B cell (primary cell): ENCODE measurements at regions not wholly inside any gene's neighbourhood (a gene's known extent, or its start where the extent isn't known, plus 50 kb on each side); places are given as distances from the start of the nearest gene placed in this dataset.

ENCODE experiments used
- ATAC-seq: fragments of 200-7000 bp; cut with Tn5 transposase; one replicate; pipeline ENCODE4 v1.10.0; 2021; ENCODE audit warnings: low read depth, mild to moderate bottlenecking, moderate number of reproducible peaks, moderate library complexity
- CTCF ChIA-PET: fragments of 350-600 bp; sonication (Branson Sonifier 250); formaldehyde crosslinking; loops from one replicate; lab custom pipeline; 2021; ENCODE audit warnings: antibody characterized with exemption, inconsistent platforms; lab: Charles Lee
- POLR2A ChIA-PET: fragments of 350-600 bp; sonication (Branson Sonifier 250); formaldehyde crosslinking; loops from one replicate; lab custom pipeline; 2021; ENCODE audit warnings: antibody characterized with exemption; lab: Charles Lee
- DNase-seq: peaks from one replicate; pipeline ENCODE4 v3.0.0; 2013
- H2AFZ ChIP-seq: 2 replicates; pipeline ENCODE4 v1.6.1; 2012; ENCODE audit warnings: mild to moderate bottlenecking, low read depth, low read length; ENCODE audit not compliant: insufficient read depth, poor library complexity, severe bottlenecking
- H3K27ac ChIP-seq, 2 donors: 1 replicate in 1 of 2; 2 replicates in 1 of 2; pipeline ENCODE4 v1.5.1; 2012 to 2013; ENCODE audit warnings: low read length in 2 of 2, mild to moderate bottlenecking in 2 of 2, moderate library complexity in 1 of 2
- H3K27me3 ChIP-seq, 4 experiments: fragments of 200-600 bp in 1 of 4; sonication (generic) in 1 of 4; replicated peaks in 1 of 4; 1 replicate in 2 of 4; 2 replicates in 2 of 4; pipeline versions ENCODE4 v1.6.1 to v1.7.0; 2013 to 2016; ENCODE audit warnings: low read length in 3 of 4, mild to moderate bottlenecking in 2 of 4, mixed read lengths in 1 of 4, moderate library complexity in 1 of 4; ENCODE audit not compliant: insufficient read depth in 4 of 4, control insufficient read depth in 3 of 4; ENCODE audit errors: control extremely low read depth in 1 of 4
- H3K36me3 ChIP-seq, 2 experiments: replicated peaks in 1 of 2; 1 replicate in 1 of 2; 2 replicates in 1 of 2; pipeline versions ENCODE4 v1.6.1 to v1.7.1; 2013; ENCODE audit warnings: low read length in 1 of 2; ENCODE audit not compliant: insufficient read depth in 2 of 2, control insufficient read depth in 1 of 2; ENCODE audit errors: control extremely low read depth in 1 of 2, extremely low read depth in 1 of 2
- H3K4me1 ChIP-seq, 2 donors: fragments of 200-600 bp in 1 of 2; sonication (generic) in 1 of 2; 1 replicate in 1 of 2; 2 replicates in 1 of 2; pipeline versions ENCODE4 v1.5.1 to v1.6.1; 2013 to 2017; ENCODE audit warnings: low read length in 2 of 2; ENCODE audit not compliant: control insufficient read depth in 2 of 2, insufficient read depth in 2 of 2
- H3K4me2 ChIP-seq: replicated peaks from 2 replicates; pipeline ENCODE3; 2012; ENCODE audit warnings: mild to moderate bottlenecking, low read depth, low read length; ENCODE audit not compliant: poor library complexity, severe bottlenecking
- H3K4me3 ChIP-seq, 5 experiments: fragments of 200-600 bp in 1 of 5; sonication (generic) in 1 of 5; 1 replicate in 3 of 5; 2 replicates in 2 of 5; pipeline versions ENCODE4 v1.5.1 to v1.7.0; 2011 to 2016; ENCODE audit warnings: low read length in 4 of 5, mild to moderate bottlenecking in 4 of 5, low read depth in 2 of 5, control low read depth in 1 of 5, moderate library complexity in 1 of 5; ENCODE audit not compliant: insufficient read depth in 1 of 5; ENCODE audit errors: control extremely low read depth in 1 of 5, extremely low read depth in 1 of 5
- H3K79me2 ChIP-seq: fragments of 200-600 bp; sonication (generic); one replicate; pipeline ENCODE4 v1.6.0; 2016; ENCODE audit warnings: low read length; ENCODE audit not compliant: control insufficient read depth, insufficient read depth
- H3K9ac ChIP-seq: fragments of 200-600 bp; sonication (generic); 2 replicates; pipeline ENCODE4 v1.6.1; 2017; ENCODE audit warnings: mild to moderate bottlenecking, low read length, moderate library complexity
- H3K9me3 ChIP-seq, 3 donors: one replicate each; pipeline versions ENCODE4 v1.6.1 to v1.7.1; 2013; ENCODE audit warnings: low read length in 2 of 3; ENCODE audit not compliant: control insufficient read depth in 2 of 3, insufficient read depth in 1 of 3; ENCODE audit errors: control extremely low read depth in 1 of 3
- H4K20me1 ChIP-seq: 2 replicates; pipeline ENCODE4 v1.6.0; 2012; ENCODE audit warnings: mild to moderate bottlenecking, low read length; ENCODE audit not compliant: insufficient read depth, control insufficient read depth, poor library complexity, severe bottlenecking
- H3K27ac Mint-ChIP-seq: one replicate; pipeline ENCODE4 v1.8.0; 2021; ENCODE audit warnings: mixed read lengths
- H3K27me3 Mint-ChIP-seq: one replicate; pipeline ENCODE4 v1.8.0; 2021; ENCODE audit warnings: mixed read lengths
- H3K4me1 Mint-ChIP-seq: one replicate; pipeline ENCODE4 v1.8.0; 2021; ENCODE audit warnings: mixed read lengths
- H3K4me3 Mint-ChIP-seq: one replicate; pipeline ENCODE4 v1.8.0; 2021; ENCODE audit warnings: mixed read lengths
- H3K9me3 Mint-ChIP-seq: one replicate; pipeline ENCODE4 v1.8.0; 2022; ENCODE audit warnings: mixed read lengths; ENCODE audit not compliant: insufficient read depth
- EZH2 ChIP-seq: IDR thresholded peaks from 2 replicates; pipeline ENCODE4 v1.6.1; 2012; ENCODE audit warnings: borderline replicate concordance, low read depth, mild to moderate bottlenecking, moderate library complexity, low read length; ENCODE audit not compliant: insufficient read depth, poor library complexity, severe bottlenecking
- WGBS: methylation state at CpG from one replicate; pipeline ENCODE4 v1.1.5; 2013; ENCODE audit warnings: missing lambda C conversion rate; ENCODE audit not compliant: insufficient coverage; 5-methylcytosine and 5-hydroxymethylcytosine counted together
- intact Hi-C: fragments of 100-400 bp; cut with micrococcal nuclease; formaldehyde crosslinking; loops from one replicate; pipeline ENCODE4 v1.10.0; 2022
- TF ChIP-seq, protein P1 (sequence below): fragments of 200-600 bp; IDR thresholded peaks from one replicate; pipeline ENCODE4 v1.8.0; 2022; ENCODE audit warnings: antibody characterized with exemption, mild to moderate bottlenecking

DNA sequence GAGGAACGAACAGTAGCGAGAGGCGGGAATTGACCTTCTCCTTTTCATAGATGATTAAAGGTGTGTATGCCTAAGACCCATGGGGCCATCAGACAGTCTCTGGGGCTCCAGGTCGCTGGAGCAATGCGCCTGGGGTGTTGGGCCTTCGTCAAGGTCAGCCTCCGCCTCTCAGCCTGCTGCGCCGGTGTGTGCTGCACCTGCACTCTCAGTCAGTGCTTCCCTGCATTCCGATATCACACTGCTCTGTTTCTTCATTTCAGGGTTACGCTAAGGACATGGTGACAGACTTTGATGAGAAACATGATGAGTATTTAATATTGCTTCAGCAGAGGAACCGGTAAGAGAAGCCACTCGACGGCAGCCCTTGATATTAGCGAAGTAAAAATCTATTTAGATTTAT is 68.2 kb downstream of the KATNIP start:
- CTCF ChIA-PET: no interaction called here

DNA sequence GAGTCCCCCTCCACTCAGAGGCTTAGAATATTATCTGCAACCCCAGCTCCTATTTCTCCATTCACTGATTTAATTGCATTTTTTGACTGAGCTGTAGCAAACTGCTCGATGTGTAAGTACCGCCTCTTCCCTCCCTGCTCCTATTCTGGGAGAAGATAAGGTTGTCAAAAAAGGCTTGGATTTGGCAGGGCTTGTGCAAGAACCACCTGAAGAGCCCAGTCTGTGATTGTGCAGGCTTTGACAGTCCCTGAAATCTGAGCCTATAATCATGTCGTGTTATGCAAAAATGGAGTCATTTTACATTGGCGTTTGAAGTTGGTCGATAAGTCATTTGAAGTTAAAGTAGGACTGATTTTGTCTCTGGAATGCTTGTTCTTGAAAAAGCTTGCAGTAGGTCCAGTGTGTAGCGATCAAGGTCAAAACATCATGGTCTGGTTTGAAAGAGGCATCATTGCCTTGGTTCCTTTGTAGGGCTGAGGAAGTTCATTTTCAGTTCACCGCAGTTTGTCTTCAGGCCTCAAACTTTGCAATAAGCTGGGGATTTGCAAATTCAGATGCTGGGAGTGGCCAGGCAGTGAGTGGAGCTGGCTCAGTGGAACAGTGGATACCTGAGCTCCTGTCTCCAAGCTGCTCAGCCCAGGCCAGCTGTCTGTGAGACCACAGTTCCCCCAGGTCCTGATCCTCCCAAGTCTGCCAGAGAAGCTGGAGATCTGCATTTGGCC is 68.8 kb downstream of the KATNIP start:
- no peaks in the 10 kb centered on the region for H3K4me1 Mint-ChIP-seq
- no peak overlapping the region for H2AFZ ChIP-seq

More for the DNA sequence above, 68.2 kb downstream of the KATNIP start:
- Histone ChIP-seq H4K20me1 (no peaks in the 10 kb centered on the region), H3K9ac (no peak overlapping the region), H3K79me2 (no peaks in the 10 kb centered on the region), H3K4me2 (no peak overlapping the region), H3K9me3 (no peaks in the 10 kb centered on the region), H3K4me1 (no peaks in the 10 kb centered on the region), H2AFZ (no peak overlapping the region), H3K27me3 (no peaks in the 10 kb centered on the region), H3K4me3 (no peak overlapping the region), H3K27ac (no peak overlapping the region), H3K36me3 (peaks cover 0 to 9% of the 10 kb centered on the region in 2 experiments)
- H3K4me3 Mint-ChIP-seq: no peak overlapping the region
- intact Hi-C loops: no loop called here
- H3K4me1 Mint-ChIP-seq: no peaks in the 10 kb centered on the region
- no peak for ATAC-seq
- H3K27ac Mint-ChIP-seq: no peak overlapping the region
- 94% methylated on average over 11 of the region's 15 CpGs for WGBS
- TF ChIP-seq EZH2: no peak
- TF ChIP-seq, protein P1, sequence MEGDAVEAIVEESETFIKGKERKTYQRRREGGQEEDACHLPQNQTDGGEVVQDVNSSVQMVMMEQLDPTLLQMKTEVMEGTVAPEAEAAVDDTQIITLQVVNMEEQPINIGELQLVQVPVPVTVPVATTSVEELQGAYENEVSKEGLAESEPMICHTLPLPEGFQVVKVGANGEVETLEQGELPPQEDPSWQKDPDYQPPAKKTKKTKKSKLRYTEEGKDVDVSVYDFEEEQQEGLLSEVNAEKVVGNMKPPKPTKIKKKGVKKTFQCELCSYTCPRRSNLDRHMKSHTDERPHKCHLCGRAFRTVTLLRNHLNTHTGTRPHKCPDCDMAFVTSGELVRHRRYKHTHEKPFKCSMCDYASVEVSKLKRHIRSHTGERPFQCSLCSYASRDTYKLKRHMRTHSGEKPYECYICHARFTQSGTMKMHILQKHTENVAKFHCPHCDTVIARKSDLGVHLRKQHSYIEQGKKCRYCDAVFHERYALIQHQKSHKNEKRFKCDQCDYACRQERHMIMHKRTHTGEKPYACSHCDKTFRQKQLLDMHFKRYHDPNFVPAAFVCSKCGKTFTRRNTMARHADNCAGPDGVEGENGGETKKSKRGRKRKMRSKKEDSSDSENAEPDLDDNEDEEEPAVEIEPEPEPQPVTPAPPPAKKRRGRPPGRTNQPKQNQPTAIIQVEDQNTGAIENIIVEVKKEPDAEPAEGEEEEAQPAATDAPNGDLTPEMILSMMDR: no peak
- H3K27me3 Mint-ChIP-seq: no peaks in the 10 kb centered on the region
- POLR2A ChIA-PET: no interaction called here
- no peak for DNase-seq
- no peaks in the 10 kb centered on the region for H3K9me3 Mint-ChIP-seq

More for the DNA sequence above, 68.8 kb downstream of the KATNIP start:
- Histone ChIP-seq H3K36me3 (peaks cover 0 to 9% of the 10 kb centered on the region in 2 experiments), H4K20me1 (no peaks in the 10 kb centered on the region), H3K27ac (no peak overlapping the region), H3K4me3 (no peak overlapping the region), H3K9me3 (no peaks in the 10 kb centered on the region), H3K79me2 (no peaks in the 10 kb centered on the region), H3K4me1 (no peaks in the 10 kb centered on the region), H3K27me3 (no peaks in the 10 kb centered on the region), H3K9ac (no peak overlapping the region), H3K4me2 (no peak overlapping the region)
- DNase-seq: no peak
- no peaks in the 10 kb centered on the region for H3K27me3 Mint-ChIP-seq
- ChIA-PET CTCF (interaction anchor here (1.0 kb wide), 1 partner anchor 16 kb away, joined by 5 read pairs; no protein-coding TSS in a partner anchor), POLR2A (no interaction called here)
- TF ChIP-seq, protein P1: no peak
- no peak for TF ChIP-seq EZH2
- intact Hi-C loops: no loop called here
- H3K4me3 Mint-ChIP-seq: no peak overlapping the region
- H3K27ac Mint-ChIP-seq: no peak overlapping the region
- no peaks in the 10 kb centered on the region for H3K9me3 Mint-ChIP-seq
- 94% methylated on average over 5 of the region's 7 CpGs for WGBS
- ATAC-seq: no peak
